ENCODE measurements at regions not wholly inside any gene's neighbourhood (a gene's known extent, or its start where the extent isn't known, plus 50 kb on each side); places are given as distances from the start of the nearest gene placed in this dataset.

DNA sequence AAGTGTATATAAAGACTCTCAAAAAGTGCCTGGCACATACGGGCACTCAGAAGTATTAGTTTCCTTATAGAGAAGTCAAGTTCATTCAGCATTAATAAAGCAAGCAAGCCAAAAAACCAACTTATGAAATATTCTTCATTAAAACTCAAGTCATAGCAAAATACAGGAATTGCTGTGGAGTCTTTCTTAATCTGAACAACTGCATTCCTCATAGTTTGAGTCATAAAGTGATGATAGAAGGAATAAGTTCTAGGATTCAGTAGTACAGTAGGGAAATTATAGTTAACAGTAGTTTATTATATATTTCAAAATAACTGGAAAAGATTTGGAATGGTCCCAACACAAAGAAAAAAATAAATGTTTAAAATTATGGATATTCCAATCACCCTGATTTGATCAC, 200.3 kb downstream of the C11orf91 start:
- H3K4me2 ChIP-seq (ENCODE audit: insufficient read depth, low read length): no peak overlapping the region
- H3K4me1 ChIP-seq (ENCODE audit: control insufficient read depth, extremely low read depth, insufficient read depth, low read length): no peaks in the 10 kb centered on the region
- H4K20me1 ChIP-seq (replicated peaks; ENCODE audit: control insufficient read depth, extremely low read depth, insufficient read depth, low read length): peaks cover 10% of the 10 kb centered on the region
- BruUV-seq (replicated peaks): no TSS peak
- H3K9ac ChIP-seq (replicated peaks; ENCODE audit: extremely low read depth, insufficient read depth, low read length): no peak overlapping the region
- H3K36me3 ChIP-seq (ENCODE audit: control insufficient read depth in 2 of 2, extremely low read depth in 1 of 2, insufficient read depth in 2 of 2, low read length in 2 of 2): no peaks in the 10 kb centered on the region
- intact Hi-C loops (cut with micrococcal nuclease): no loop called here
- H2AFZ ChIP-seq (ENCODE audit: low read depth, low read length): no peak overlapping the region
- no peaks in the 10 kb centered on the region for H3K27me3 ChIP-seq (ENCODE audit: control insufficient read depth in 2 of 2, insufficient read depth in 2 of 2, low read length in 2 of 2)
- POLR2A ChIA-PET: no interaction called here
- H3K79me2 ChIP-seq (ENCODE audit: control insufficient read depth, insufficient read depth, low read length): peaks cover 16% of the 10 kb centered on the region
- FAIRE-seq (no peak), DNase-seq (ENCODE audit: low read depth, low spot score) (no peak)
- no peak overlapping the region for H3K4me3 ChIP-seq (replicated peaks in 1 of 3; ENCODE audit: insufficient read depth in 1 of 3, low read depth in 1 of 3, low read length in 3 of 3)
- CTCF ChIA-PET: no interaction called here
- dilution Hi-C loops (cut with MboI; ENCODE audit: extremely low pct_ligation_motif_present, low sequenced_read_pairs): no loop called here
- no peak for TF ChIP-seq FOS (IDR thresholded peaks at IDR 0.05; ENCODE audit: borderline replicate concordance, insufficient read depth, low read length)
- TF ChIP-seq JUN (IDR thresholded peaks at IDR 0.05; ENCODE audit: borderline replicate concordance, insufficient read depth, insufficient read length, low read depth): no peak
- TF ChIP-seq EZH2 (IDR thresholded peaks at IDR 0.05; ENCODE audit: borderline replicate concordance, low read depth, low read length, severe bottlenecking): no peak
- no peak for TF ChIP-seq POLR2A (IDR thresholded peaks at IDR 0.05; ENCODE audit: low read depth, low read length)
- TF ChIP-seq POLR2AphosphoS5 (IDR thresholded peaks at IDR 0.05; ENCODE audit: insufficient read depth, low read depth, low read length): no peak
- no peak for TF ChIP-seq GATA2 (IDR thresholded peaks at IDR 0.05; ENCODE audit: insufficient read depth, insufficient read length, low read depth, low read length)
- TF ChIP-seq, protein P1, sequence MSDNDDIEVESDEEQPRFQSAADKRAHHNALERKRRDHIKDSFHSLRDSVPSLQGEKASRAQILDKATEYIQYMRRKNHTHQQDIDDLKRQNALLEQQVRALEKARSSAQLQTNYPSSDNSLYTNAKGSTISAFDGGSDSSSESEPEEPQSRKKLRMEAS (IDR thresholded peaks at IDR 0.05; ENCODE audit: insufficient read depth, insufficient read length): no peak
- no peak for TF ChIP-seq MYC (IDR thresholded peaks at IDR 0.05; ENCODE audit: low read depth, low read length)
- no peak for TF ChIP-seq CTCF (IDR thresholded peaks at IDR 0.05; ENCODE audit: extremely low read depth in 1 of 2, insufficient read depth in 1 of 2, low read depth in 1 of 2, low read length in 2 of 2)
- H3K9me1 ChIP-seq (replicated peaks; ENCODE audit: control insufficient read depth, extremely low read depth, insufficient read depth, low read length): no peaks in the 10 kb centered on the region
- H3K9me3 ChIP-seq (replicated peaks; ENCODE audit: control insufficient read depth, insufficient read depth, low read length): no peaks in the 10 kb centered on the region
- H3K27ac ChIP-seq (ENCODE audit: insufficient read depth, low read depth, low read length): no peak overlapping the region
